GM21381 (cell line): ENCODE measurements at regions not wholly inside any gene's neighbourhood (a gene's known extent, or its start where the extent isn't known, plus 50 kb on each side); places are given as distances from the start of the nearest gene placed in this dataset.
"Not testable (repeated sequence)": the region's sequence is repeated elsewhere in the genome, so short reads cannot be mapped to it uniquely, and the experiment has no call there.

ENCODE experiments used
- ATAC-seq: cut with Tn5 transposase; IDR thresholded peaks from one replicate; pipeline ENCODE4 v1.9.1; 2021; ENCODE audit warnings: mild to moderate bottlenecking, moderate library complexity; ENCODE audit not compliant: unreplicated experiment

DNA sequence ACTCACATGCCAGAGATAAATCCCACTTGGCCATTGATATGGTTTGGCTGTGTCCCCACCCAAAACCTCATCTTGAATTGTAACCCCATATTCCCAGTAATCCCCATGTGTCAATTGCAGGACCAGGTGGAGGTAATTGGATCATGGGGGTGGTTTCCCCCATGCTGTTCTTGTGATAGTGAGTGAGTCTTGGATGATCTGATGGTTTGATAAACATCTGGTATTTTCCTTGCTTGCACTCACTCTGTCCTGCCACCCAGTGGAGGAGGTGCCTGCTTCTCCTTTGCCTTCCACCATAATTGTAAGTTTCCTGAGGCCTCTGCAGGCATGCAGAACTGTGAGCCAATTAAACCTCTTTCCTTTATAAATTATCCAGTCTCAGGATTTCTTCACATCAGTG lies 50.4 kb upstream of the B3GAT2 start:
- not testable (repeated sequence) for ATAC-seq

- ATAC-seq = no peak
Observed at GRCh38 chr6:71011871-71012371, 55.1 kb upstream of the B3GAT2 start.

DNA sequence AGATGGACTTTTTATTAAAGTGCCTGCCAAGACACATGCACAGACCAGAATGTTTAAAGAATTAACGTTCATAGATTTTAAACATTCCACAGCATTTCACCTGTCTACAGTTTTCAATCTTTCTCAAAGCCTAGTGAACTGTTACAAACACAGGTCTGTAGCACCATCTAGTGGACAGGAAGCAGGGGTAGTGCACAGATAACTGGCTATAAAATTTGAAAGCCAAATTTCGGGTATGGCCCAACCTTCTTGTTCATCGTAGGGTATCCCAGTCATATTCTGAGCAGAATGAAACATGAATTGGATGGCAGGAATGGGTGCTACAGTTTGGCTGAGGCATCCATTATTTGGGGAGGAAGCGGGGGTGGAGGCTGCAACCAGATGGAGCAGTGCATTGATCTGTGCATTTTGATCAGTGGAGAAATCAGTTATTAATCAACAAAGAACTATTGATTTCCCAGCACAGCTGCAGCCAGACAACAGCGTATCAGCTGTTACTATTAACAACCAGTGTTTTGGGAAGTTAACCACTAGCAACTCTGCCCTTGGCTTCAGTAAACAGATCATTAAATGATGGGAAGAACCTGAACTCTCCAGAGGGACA lies 56.1 kb upstream of the B3GAT2 start:
- ATAC-seq = peak; percentile 92

DNA sequence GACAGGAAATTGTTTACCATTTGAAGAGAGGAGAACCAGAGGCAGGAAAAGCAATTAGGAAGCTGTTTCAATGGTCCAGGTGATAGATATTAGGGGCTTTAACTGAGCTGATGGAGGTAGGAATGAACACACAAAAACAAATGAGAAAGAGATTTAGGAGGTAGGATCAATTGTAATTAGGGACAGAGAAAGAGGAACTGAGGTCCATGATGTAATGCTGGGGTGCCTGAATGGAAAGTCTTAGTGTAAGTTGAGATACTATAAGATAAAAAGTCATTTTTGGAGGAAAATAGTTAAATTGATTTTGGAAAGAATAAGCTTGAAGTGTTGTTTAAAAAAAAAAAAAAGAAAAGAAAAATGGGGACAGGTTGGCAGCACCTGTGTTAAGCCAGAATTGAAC lies 58.5 kb upstream of the B3GAT2 start:
- ATAC-seq = no peak

- ATAC-seq = no peak
Observed at GRCh38 chr6:71028236-71028876, 71.5 kb upstream of the B3GAT2 start.

- ATAC-seq = no peak
Observed at GRCh38 chr6:71028877-71029252, 72.0 kb upstream of the B3GAT2 start.

DNA sequence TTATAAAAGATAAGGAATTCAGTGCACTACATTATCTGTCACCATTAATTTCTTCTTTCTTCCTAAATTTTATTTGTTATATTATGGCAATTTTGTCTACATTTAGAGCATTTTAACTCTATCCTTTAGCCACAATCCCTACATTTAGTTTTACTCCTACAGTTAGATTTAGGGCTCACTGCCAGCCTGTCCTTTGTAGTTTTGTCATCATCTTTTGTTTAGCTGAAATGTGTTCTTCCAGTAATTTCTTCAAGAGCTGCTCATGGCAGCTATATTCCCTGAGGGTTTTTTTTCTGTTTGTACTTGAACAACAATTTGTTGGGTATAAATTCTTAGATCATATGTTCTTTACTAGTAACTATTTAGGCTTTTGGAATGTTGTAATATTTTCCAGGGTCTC lies 72.7 kb upstream of the B3GAT2 start:
- ATAC-seq = no peak

DNA sequence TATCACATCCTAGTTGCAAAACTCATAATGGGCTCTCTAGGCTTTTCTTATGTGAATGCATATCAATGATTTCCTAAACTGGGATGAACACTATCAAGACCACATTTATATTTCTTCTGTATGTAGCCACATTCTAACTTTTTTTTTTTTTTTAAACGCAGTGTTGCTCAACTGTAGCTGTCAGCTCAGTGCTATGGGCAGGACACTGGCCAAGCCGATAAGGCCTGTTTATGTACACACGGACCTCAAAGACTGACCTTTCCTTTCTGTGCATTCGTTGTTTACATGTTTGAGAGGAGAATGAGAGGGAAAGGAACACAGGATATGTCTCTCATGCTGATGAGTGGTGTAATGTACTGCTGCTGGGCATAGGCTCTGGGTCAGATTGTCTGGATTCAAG lies 75.1 kb upstream of the B3GAT2 start:
- ATAC-seq = no peak

GRCh38 chr6:71033171-71033570 lies 76.3 kb upstream of the B3GAT2 start:
- ATAC-seq = no peak

- no peak for ATAC-seq
Observed at GRCh38 chr6:71033890-71034289, 77.0 kb upstream of the B3GAT2 start.

DNA sequence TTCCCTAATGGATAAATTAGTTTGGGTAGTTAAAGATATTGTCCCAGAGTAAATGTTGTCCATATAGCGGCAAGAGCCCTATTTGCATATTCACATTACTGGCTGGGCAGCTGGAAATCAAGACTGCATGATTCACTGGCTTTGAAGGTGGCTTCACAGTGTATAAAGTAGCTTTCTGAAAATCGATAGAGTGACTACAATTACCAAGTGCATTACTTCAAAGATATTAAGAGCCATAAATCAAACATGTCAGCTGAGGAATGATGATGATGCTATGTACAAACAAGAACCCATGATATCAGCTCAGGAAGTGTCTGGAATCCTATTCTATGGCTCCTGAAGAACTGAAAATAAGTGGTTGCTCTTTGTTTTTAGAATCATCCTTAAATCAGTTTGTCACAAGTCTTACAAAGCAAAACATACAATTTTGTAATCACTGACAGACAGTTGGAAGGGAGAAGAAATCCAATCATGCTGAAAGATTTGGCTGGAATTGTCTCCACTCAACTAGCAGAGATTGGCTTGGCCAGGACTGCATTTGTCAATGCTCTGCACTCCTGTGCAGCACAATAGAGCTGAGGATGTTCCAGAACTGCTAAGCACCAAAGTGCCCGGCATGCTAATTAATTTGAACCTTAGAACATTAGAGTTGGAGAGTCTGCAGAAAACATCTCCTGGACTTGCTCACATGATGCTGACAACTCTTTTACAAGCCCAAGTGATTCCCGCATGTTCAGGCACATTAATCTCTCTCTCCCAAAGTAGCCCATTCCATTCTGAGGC lies 77.9 kb upstream of the B3GAT2 start:
- ATAC-seq = no peak

- no peak for ATAC-seq
Observed at GRCh38 chr6:71035871-71036270, 79.0 kb upstream of the B3GAT2 start.

GRCh38 chr6:71038711-71039344 lies 82.0 kb upstream of the B3GAT2 start:
- ATAC-seq = no peak

DNA sequence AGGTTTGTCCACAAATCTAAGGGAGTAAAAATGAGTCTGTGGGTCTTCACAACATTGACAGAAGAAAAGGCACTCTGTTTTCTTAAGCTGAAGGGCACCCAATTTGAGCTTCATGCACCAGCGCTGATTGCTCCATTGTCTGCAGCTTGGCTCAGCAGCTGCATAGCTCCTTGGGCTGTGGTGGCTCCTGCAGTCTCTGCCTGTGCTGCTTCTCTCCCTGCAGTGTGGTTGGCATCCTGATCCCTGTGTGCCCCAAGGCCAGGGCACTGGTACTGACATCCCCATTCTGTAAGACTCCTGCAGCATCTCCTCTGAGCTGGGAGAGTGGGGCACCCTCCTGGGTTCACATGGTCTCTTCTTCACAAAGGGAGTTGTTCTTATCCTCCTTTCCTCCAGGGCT lies 83.2 kb upstream of the B3GAT2 start:
- ATAC-seq = no peak

- no peak for ATAC-seq
Observed at GRCh38 chr6:71040841-71041240, 84.0 kb upstream of the B3GAT2 start.

DNA sequence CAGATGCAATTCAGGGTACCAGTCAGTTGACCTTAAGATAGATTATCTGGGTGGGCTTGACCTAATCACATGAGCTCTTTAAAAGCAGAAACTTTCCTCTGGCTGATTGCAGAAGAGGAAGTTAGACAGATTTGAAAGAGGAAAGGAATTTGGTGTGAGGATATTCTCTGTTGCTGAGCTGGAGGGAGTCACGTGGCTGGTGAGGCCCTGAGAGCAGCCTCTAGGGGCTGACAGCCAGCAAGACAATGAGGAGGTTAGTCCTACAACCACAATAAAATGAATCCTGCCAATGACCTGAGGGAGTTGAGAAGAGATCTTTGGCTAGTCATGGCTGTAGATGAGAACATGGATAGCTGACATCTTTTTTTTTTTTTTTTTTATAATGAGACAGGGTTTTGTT lies 87.0 kb upstream of the B3GAT2 start:
- no peak for ATAC-seq

DNA sequence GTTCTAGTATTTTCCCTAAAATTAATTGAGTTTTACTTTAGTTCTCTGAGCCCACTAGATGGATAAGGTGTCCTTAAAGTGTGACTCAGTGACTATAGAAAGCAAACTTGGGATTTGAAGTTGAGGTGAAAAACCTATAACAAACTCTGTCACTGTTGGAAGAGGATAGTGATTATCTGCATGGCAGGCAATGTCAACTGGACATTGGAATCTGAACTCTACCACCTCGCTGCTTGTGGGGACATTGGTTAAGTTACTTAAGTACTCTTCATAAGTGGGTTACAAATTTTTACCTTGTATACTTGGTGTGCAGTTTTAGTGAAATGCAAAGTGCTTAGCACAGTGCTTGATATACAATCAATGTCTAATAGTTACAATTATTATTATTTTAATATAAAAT lies 87.9 kb upstream of the B3GAT2 start:
- ATAC-seq = no peak

- no peak for ATAC-seq
Observed at GRCh38 chr6:71045296-71045695, 88.4 kb upstream of the B3GAT2 start.

DNA sequence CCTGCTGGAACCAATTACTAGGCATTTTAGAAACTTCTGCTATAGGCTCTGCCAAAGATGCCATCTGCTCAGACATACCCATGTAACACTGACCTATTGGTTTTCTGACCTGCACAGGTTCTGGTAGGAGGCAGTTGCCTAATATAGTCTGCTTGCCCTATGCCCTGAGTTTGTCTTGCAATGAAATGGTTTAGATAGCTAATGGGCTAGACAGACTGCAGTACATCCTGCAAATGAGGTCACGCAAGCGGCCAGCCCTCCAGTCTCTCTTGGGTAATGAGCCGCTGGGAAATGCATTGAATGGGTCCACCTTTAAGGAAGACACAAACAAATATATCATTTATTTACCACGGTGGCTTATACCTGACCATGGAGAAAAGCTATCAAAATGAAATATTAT lies 90.6 kb upstream of the B3GAT2 start:
- no peak for ATAC-seq

DNA sequence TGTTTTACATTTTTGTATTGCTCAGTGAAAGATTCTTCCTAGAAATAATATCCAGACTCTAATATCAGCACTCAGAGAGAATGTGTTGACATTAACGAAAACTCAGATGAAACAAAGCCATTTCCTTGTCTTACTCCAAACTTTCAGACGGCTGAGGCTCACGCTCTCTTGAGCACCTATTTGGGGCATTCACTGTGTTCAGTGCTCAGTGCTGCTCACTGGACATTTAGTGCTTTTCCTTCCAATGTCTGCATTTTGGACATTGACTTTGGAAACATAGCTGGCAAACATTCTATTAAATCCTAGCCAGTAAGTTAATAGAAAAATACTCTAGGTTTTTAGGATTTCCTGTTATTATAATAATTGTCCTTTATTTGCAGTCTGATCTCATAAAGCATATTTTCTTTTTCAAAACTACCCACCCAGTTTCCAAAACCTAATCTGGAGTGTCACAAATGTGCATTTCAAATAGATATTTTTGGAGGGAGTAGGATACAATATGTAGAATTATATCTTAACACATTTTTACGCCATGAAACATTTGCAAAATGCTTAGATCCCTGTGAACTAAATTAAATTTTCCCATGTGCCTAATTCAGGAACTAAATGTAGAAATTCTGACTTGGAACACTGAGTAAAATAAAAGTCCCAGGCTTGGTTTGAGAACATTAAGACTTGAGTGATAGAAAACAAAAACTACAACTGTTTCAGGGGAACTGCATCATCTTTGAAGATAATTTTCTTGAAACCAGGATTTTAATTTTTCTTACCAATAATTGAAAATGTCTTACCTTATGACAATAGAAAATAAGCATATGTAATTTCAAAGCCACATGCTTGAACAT lies 91.7 kb upstream of the B3GAT2 start:
- ATAC-seq = no peak
